SH-SY5Y (cell line): ENCODE measurements at regions not wholly inside any gene's neighbourhood (a gene's known extent, or its start where the extent isn't known, plus 50 kb on each side); places are given as distances from the start of the nearest gene placed in this dataset.

Source experiments
- GATA2 ChIP-seq: IDR thresholded peaks from 2 replicates; pipeline ENCODE4 v1.6.1; 2011; ENCODE audit warnings: mild to moderate bottlenecking, low read depth, low read length
- GATA3 ChIP-seq: IDR thresholded peaks from 2 replicates; pipeline ENCODE4 v1.6.1; 2011; ENCODE audit warnings: low read depth, mild to moderate bottlenecking, low read length, moderate library complexity

DNA sequence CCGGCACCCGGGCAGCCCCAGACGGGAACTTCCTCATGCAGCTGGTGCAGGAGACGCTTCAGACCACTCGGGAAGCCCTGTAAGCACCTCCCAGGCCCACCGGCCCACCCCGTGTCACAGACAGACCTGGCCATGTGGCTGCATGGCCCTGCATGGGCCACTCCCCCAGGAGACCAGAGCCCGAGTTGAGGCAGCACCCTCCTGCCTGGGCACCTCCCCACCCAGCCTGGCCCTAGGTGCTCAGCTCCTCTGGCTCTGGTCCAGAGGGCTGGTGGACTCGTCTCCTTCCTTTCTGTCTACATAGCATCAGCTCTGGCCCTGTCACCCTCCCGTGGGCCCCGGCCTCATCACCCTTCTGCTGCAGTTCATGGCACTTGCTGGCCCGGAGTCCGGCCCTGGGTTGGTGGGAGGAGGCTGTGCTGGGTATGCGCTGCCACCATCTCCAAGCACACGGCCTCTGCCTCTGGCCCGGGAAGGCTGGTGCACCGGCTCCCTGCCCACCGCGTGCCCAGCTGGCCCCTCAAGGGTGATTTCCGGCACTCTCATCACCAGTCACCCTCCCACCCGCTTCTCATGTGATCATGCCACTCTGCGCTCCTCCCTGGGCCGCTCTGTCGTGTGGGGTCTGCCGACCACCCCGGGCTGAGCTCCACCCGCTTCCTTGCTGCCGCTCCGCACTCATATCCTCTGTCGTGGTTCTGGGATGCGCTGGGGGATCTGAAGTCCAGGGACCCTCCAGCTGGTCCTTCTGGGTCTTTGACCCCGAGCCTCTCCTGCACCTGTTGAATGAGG lies 53.1 kb upstream of the DPYSL4 start:
- TF ChIP-seq GATA2 (no peak), GATA3 (no peak)
